HG03558 (cell line): ENCODE measurements at regions not wholly inside any gene's neighbourhood (a gene's known extent, or its start where the extent isn't known, plus 50 kb on each side); places are given as distances from the start of the nearest gene placed in this dataset.

ENCODE experiments used
- ATAC-seq: cut with Tn5 transposase; IDR thresholded peaks from one replicate; pipeline ENCODE4 v1.9.1; 2021; ENCODE audit warnings: moderate number of reproducible peaks; ENCODE audit not compliant: unreplicated experiment; ENCODE audit errors: extremely low read depth

DNA sequence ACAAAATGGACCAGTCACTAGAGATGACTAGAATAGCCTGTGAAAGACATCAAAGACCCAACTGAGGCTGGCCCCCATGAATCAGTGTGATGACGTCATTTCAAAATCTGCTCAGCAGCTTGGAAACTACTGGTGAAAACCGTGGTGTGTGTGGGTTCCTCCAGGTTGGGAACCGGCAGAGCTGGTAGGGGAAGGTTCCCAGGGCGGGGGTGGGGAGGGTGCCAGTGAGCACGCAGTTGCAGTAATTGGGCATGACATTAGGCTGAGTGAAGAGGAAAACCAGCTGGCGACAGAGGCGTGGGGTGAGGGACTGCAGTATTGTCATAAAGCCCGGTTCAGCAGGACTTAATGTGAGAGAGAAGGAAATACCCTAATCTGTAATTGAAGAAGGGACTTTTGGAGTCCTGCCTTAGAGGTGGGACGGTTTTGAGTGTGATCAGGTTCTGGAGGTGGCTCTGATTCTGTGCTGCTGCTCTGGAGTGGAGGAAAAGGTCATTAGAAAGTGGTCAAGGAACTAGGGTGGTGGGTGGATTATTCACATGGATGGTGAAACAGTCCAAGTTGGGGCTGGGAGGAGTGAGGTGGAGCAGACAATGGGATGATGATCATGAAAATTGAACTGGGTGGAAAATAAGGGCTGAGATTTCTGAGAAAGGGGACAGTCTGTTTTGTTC is 52.0 kb upstream of the MTHFD1L start:
- peak; percentile 25 for ATAC-seq

DNA sequence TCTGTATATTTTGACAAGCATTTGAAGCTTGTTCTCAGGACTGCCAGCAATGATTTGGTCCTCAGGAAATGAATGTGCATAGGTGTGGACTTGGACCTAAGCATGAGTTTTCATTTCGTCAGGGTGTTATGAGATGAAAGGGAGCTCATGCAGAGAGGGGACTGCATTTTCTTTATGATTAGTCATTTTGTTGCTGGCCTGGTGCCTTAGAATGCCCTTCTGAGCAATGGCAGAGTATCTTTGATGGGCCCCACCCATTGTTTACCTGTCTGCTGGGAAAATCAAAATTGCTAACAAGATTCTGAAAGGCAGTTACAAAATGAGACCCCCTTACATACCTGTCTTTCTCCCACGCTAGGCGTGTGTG is 51.5 kb upstream of the MTHFD1L start:
- peak; percentile 41 for ATAC-seq
